ENCODE measurements at regions not wholly inside any gene's neighbourhood (a gene's known extent, or its start where the extent isn't known, plus 50 kb on each side); places are given as distances from the start of the nearest gene placed in this dataset.

GRCh38 chr1:209414803-209415329 is 168.6 kb upstream of the CAMK1G start:
- no peak for DNase-seq (ENCODE audit: low read depth, low spot score)

GRCh38 chr1:209416039-209416438 is 167.5 kb upstream of the CAMK1G start:
- DNase-seq (ENCODE audit: low read depth, low spot score), result no peak

- DNase-seq (ENCODE audit: low read depth, low spot score), result no peak
Observed at GRCh38 chr1:209416716-209417115, 166.8 kb upstream of the CAMK1G start.

- DNase-seq (ENCODE audit: low read depth, low spot score), result no peak
Observed at GRCh38 chr1:209417761-209418160, 165.8 kb upstream of the CAMK1G start.

- no peak for DNase-seq (ENCODE audit: low read depth, low spot score)
Observed at GRCh38 chr1:209420276-209420675, 163.2 kb upstream of the CAMK1G start.

- DNase-seq (ENCODE audit: low read depth, low spot score), result no peak
Observed at GRCh38 chr1:209421186-209421585, 162.3 kb upstream of the CAMK1G start.

- no peak for DNase-seq (ENCODE audit: low read depth, low spot score)
Observed at GRCh38 chr1:209421978-209422680, 161.4 kb upstream of the CAMK1G start.

- no peak for DNase-seq (ENCODE audit: low read depth, low spot score)
Observed at GRCh38 chr1:209425959-209426358, 157.6 kb upstream of the CAMK1G start.

GRCh38 chr1:209427277-209427676 is 156.2 kb upstream of the CAMK1G start:
- DNase-seq (ENCODE audit: low read depth, low spot score), result no peak

GRCh38 chr1:209427811-209428210 is 155.7 kb upstream of the CAMK1G start:
- DNase-seq (ENCODE audit: low read depth, low spot score), result no peak

- no peak for DNase-seq (ENCODE audit: low read depth, low spot score)
Observed at GRCh38 chr1:209428241-209428921, 155.1 kb upstream of the CAMK1G start.

GRCh38 chr1:209429611-209430010 is 153.9 kb upstream of the CAMK1G start:
- no peak for DNase-seq (ENCODE audit: low read depth, low spot score)

GRCh38 chr1:209430107-209430506 is 153.4 kb upstream of the CAMK1G start:
- no peak for DNase-seq (ENCODE audit: low read depth, low spot score)

GRCh38 chr1:209430821-209431259 is 152.7 kb upstream of the CAMK1G start:
- DNase-seq (ENCODE audit: low read depth, low spot score), result no peak

GRCh38 chr1:209431402-209431801 is 152.1 kb upstream of the CAMK1G start:
- no peak for DNase-seq (ENCODE audit: low read depth, low spot score)

- no peak for DNase-seq (ENCODE audit: low read depth, low spot score)
Observed at GRCh38 chr1:209431813-209432442, 151.6 kb upstream of the CAMK1G start.

GRCh38 chr1:209432443-209432825 is 151.1 kb upstream of the CAMK1G start:
- DNase-seq (ENCODE audit: low read depth, low spot score), result no peak

GRCh38 chr1:209433649-209434031 is 149.9 kb upstream of the CAMK1G start:
- DNase-seq (ENCODE audit: low read depth, low spot score), result no peak

- DNase-seq (ENCODE audit: low read depth, low spot score), result no peak
Observed at GRCh38 chr1:209434066-209434465, 149.4 kb upstream of the CAMK1G start.

GRCh38 chr1:209434631-209435217 is 148.8 kb upstream of the CAMK1G start:
- no peak for DNase-seq (ENCODE audit: low read depth, low spot score)

- no peak for DNase-seq (ENCODE audit: low read depth, low spot score)
Observed at GRCh38 chr1:209435654-209436566, 147.6 kb upstream of the CAMK1G start.

All from pulmonary artery endothelial cell (primary cell).